ENCODE measurements at regions not wholly inside any gene's neighbourhood (a gene's known extent, or its start where the extent isn't known, plus 50 kb on each side); places are given as distances from the start of the nearest gene placed in this dataset.

- TF ChIP-seq FOXP2 (optimal IDR thresholded peaks at IDR 0.05; ENCODE audit: borderline replicate concordance, extremely low read depth, extremely low read length, insufficient read depth) (no peak), POLR2AphosphoS5 (IDR thresholded peaks at IDR 0.05; ENCODE audit: low read depth, low read length) (no peak), REST (IDR thresholded peaks at IDR 0.05; ENCODE audit: insufficient read depth in 1 of 2, low read depth in 2 of 2, low read length in 2 of 2) (no peak), SIN3A (IDR thresholded peaks at IDR 0.05; ENCODE audit: borderline replicate concordance, insufficient read depth, low read length) (no peak), TAF1 (IDR thresholded peaks at IDR 0.05; ENCODE audit: borderline replicate concordance, insufficient read depth, low read length) (no peak)
Measured at GRCh38 chr13:44035400-44035799, 155.7 kb downstream of the LACC1 start.

- TF ChIP-seq FOXP2 (optimal IDR thresholded peaks at IDR 0.05; ENCODE audit: borderline replicate concordance, extremely low read depth, extremely low read length, insufficient read depth) (no peak), REST (IDR thresholded peaks at IDR 0.05; ENCODE audit: insufficient read depth in 1 of 2, low read depth in 2 of 2, low read length in 2 of 2) (no peak), POLR2AphosphoS5 (IDR thresholded peaks at IDR 0.05; ENCODE audit: low read depth, low read length) (no peak), SIN3A (IDR thresholded peaks at IDR 0.05; ENCODE audit: borderline replicate concordance, insufficient read depth, low read length) (no peak)
Measured at GRCh38 chr13:44040070-44040817, 160.5 kb downstream of the LACC1 start.

- TF ChIP-seq POLR2AphosphoS5 (IDR thresholded peaks at IDR 0.05; ENCODE audit: low read depth, low read length): no peak
- no peak for TF ChIP-seq TAF1 (IDR thresholded peaks at IDR 0.05; ENCODE audit: borderline replicate concordance, insufficient read depth, low read length)
- no peak for TF ChIP-seq SIN3A (IDR thresholded peaks at IDR 0.05; ENCODE audit: borderline replicate concordance, insufficient read depth, low read length)
- no peak for TF ChIP-seq FOXP2 (optimal IDR thresholded peaks at IDR 0.05; ENCODE audit: borderline replicate concordance, extremely low read depth, extremely low read length, insufficient read depth)
- no peak for TF ChIP-seq REST (IDR thresholded peaks at IDR 0.05; ENCODE audit: insufficient read depth in 1 of 2, low read depth in 2 of 2, low read length in 2 of 2)
Measured at GRCh38 chr13:44040818-44041100, 161.1 kb downstream of the LACC1 start.

GRCh38 chr13:44044547-44045179, 165.0 kb downstream of the LACC1 start:
- no peak for TF ChIP-seq POLR2AphosphoS5 (IDR thresholded peaks at IDR 0.05; ENCODE audit: low read depth, low read length)

- TF ChIP-seq SIN3A (IDR thresholded peaks at IDR 0.05; ENCODE audit: borderline replicate concordance, insufficient read depth, low read length) (no peak), POLR2AphosphoS5 (IDR thresholded peaks at IDR 0.05; ENCODE audit: low read depth, low read length) (no peak), REST (IDR thresholded peaks at IDR 0.05; ENCODE audit: insufficient read depth in 1 of 2, low read depth in 2 of 2, low read length in 2 of 2) (no peak), FOXP2 (optimal IDR thresholded peaks at IDR 0.05; ENCODE audit: borderline replicate concordance, extremely low read depth, extremely low read length, insufficient read depth) (no peak), TAF1 (IDR thresholded peaks at IDR 0.05; ENCODE audit: borderline replicate concordance, insufficient read depth, low read length) (no peak)
Measured at GRCh38 chr13:44045180-44045562, 165.5 kb downstream of the LACC1 start.

Measured in PFSK-1 (cell line).